CD4-positive, CD25-positive, alpha-beta regulatory T cell (primary cell): ENCODE measurements at regions not wholly inside any gene's neighbourhood (a gene's known extent, or its start where the extent isn't known, plus 50 kb on each side); places are given as distances from the start of the nearest gene placed in this dataset.

ENCODE experiments used
- ATAC-seq, 2 donors: fragments of 150-1000 bp; cut with Tn5 transposase; one replicate each; pipeline ENCODE4 v1.10.0; 2021; ENCODE audit warnings: low read depth in 2 of 2, moderate number of reproducible peaks in 2 of 2, moderate library complexity in 1 of 2
- DNase-seq, 3 donors: peaks; one replicate each; pipeline versions ENCODE4 v3.0.0 to v3.0.0-alpha.2; 2012 to 2022; ENCODE audit warnings: mixed read lengths in 1 of 3
- H3K27ac ChIP-seq: one replicate; pipeline ENCODE4 v1.7.0; 2013; ENCODE audit warnings: mild to moderate bottlenecking, low read length; ENCODE audit not compliant: insufficient read depth, poor library complexity, severe bottlenecking
- H3K27me3 ChIP-seq: one replicate; pipeline ENCODE4 v1.7.0; 2013; ENCODE audit warnings: low read length; ENCODE audit not compliant: control insufficient read depth, insufficient read depth
- H3K36me3 ChIP-seq: one replicate; pipeline ENCODE4 v1.7.0; 2013; ENCODE audit warnings: mild to moderate bottlenecking, low read length, moderate library complexity; ENCODE audit not compliant: control insufficient read depth, insufficient read depth
- H3K4me1 ChIP-seq: 2 replicates; pipeline ENCODE4 v1.7.0; 2013; ENCODE audit warnings: mild to moderate bottlenecking, low read length; ENCODE audit not compliant: insufficient read depth, control insufficient read depth, poor library complexity, severe bottlenecking
- H3K4me3 ChIP-seq: one replicate; pipeline ENCODE4 v1.7.0; 2013; ENCODE audit warnings: low read depth, mild to moderate bottlenecking, low read length, moderate library complexity
- H3K9me3 ChIP-seq, 2 experiments: 1 replicate in 1 of 2; 2 replicates in 1 of 2; pipeline ENCODE4 v1.7.0; 2013; ENCODE audit warnings: low read length in 2 of 2, mild to moderate bottlenecking in 1 of 2, moderate library complexity in 1 of 2; ENCODE audit not compliant: control insufficient read depth in 2 of 2
- H3K27ac Mint-ChIP-seq, 3 donors: one replicate each; pipeline ENCODE4 v1.8.0; 2020 to 2022; ENCODE audit warnings: mild to moderate bottlenecking in 3 of 3, mixed read lengths in 3 of 3, moderate library complexity in 2 of 3
- H3K27me3 Mint-ChIP-seq: one replicate; pipeline ENCODE4 v1.8.0; 2022; ENCODE audit warnings: mild to moderate bottlenecking, mixed read lengths
- H3K36me3 Mint-ChIP-seq: one replicate; pipeline ENCODE4 v1.8.0; 2020; ENCODE audit warnings: mixed read lengths
- H3K4me1 Mint-ChIP-seq, 4 donors: one replicate each; pipeline ENCODE4 v1.8.0; 2020 to 2022; ENCODE audit warnings: mixed read lengths in 4 of 4, mild to moderate bottlenecking in 1 of 4
- H3K4me3 Mint-ChIP-seq, 4 donors: one replicate each; pipeline ENCODE4 v1.8.0; 2020 to 2022; ENCODE audit warnings: mild to moderate bottlenecking in 4 of 4, mixed read lengths in 4 of 4, moderate library complexity in 3 of 4
- H3K9me3 Mint-ChIP-seq, 7 donors: one replicate each; pipeline ENCODE4 v1.8.0; 2020 to 2022; ENCODE audit warnings: mixed read lengths in 7 of 7, mild to moderate bottlenecking in 3 of 7, moderate library complexity in 2 of 7

DNA sequence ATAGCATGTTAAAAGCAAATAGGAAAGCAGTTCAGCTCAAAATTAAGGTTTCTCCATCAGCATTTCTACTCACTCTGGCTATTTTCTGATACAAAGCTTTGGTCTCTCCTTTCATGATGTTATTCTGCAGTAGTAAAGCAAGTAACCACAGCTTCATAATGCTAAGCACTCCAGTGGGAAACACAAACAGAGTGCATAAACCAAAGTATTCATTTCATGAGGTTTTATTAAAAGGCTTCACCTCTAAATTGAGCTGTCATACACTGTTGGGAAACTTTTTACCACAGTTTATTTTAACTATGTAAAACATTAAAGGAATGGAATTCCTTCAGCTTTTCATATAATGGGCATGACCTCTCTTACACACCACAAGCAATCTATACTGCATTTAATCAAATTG lies 157.9 kb upstream of the LMO3 start:
- Mint-ChIP-seq H3K4me3 (no peak overlapping the region), H3K27ac (no peak overlapping the region), H3K4me1 (peaks cover 0 to 5% (median 0%) of the 10 kb centered on the region in 4 donors), H3K27me3 (no peaks in the 10 kb centered on the region), H3K9me3 (peaks cover 1 to 24% (median 5%) of the 10 kb centered on the region in 7 donors), H3K36me3 (no peaks in the 10 kb centered on the region)
- Histone ChIP-seq H3K9me3 (no peaks in the 10 kb centered on the region), H3K27me3 (no peaks in the 10 kb centered on the region), H3K27ac (no peak overlapping the region), H3K4me3 (no peak overlapping the region), H3K4me1 (no peaks in the 10 kb centered on the region), H3K36me3 (no peaks in the 10 kb centered on the region)
- DNase-seq (no peak), ATAC-seq (no peak)

DNA sequence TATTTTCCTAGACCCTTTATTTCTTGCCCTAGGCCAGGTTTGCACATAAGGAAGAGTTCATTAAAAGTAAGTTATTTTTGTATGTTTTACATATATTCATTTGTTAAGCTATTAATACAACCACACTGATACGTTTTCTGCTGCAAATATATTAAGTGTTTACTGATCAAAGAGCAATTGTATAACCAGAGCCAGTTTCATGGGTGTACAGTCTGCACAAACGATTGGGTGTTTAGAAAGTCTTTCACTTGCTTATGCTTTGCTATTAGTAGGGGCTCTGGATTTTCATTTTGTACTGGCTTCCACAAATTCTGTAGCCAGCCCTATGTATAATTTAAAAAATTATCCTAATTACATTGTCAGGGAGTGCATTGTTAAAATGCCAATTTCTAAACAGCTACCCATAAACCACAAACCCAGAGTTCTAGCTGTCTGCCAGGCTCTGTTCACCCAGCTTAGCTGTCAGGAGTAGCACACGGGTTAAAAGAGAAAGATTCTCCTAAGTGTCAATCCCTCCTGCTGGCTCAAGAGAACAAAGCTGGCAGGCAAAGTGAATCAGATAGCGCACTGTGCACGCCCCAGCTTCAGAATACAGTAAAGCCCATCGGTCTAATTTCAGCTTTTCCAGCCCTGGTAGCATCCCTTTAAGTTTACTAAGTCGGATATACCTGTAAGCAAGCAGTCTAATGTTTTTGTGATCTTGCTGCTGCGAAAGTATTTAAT lies 151.0 kb upstream of the LMO3 start:
- ATAC-seq (no peak), DNase-seq (no peak)
- Mint-ChIP-seq H3K36me3 (no peaks in the 10 kb centered on the region), H3K27me3 (no peaks in the 10 kb centered on the region), H3K9me3 (peaks cover 0 to 25% (median 5%) of the 10 kb centered on the region in 7 donors), H3K27ac (no peak overlapping the region), H3K4me3 (no peak overlapping the region), H3K4me1 (no peaks in the 10 kb centered on the region)
- no peak overlapping the region for H3K4me3 ChIP-seq
- H3K9me3 ChIP-seq, result no peaks in the 10 kb centered on the region
- no peaks in the 10 kb centered on the region for H3K4me1 ChIP-seq
- no peaks in the 10 kb centered on the region for H3K27me3 ChIP-seq
- no peak overlapping the region for H3K27ac ChIP-seq
- H3K36me3 ChIP-seq, result no peaks in the 10 kb centered on the region

DNA sequence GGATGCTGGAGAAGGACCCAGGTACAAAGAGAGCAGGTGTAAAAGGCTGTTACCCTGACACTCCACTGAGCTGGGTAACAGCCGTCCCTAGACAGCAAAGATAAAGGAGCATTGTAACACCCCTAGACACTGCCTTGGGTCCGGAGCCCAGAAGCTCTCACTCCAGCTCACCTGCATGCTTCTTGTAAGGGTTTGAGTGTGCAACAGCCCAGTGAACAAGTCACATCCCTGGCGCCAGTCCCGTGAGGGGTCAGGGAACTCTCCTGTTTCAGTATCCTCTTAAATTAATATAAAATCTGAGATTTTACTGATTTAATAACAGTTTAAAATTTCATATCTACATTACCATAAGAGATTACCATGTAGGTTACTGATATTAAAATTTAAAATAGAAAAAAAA lies 124.8 kb upstream of the LMO3 start:
- H3K4me1 ChIP-seq, result no peaks in the 10 kb centered on the region
- H3K9me3 ChIP-seq, result no peaks in the 10 kb centered on the region
- Mint-ChIP-seq H3K27me3 (no peaks in the 10 kb centered on the region), H3K36me3 (no peaks in the 10 kb centered on the region), H3K4me1 (no peaks in the 10 kb centered on the region), H3K4me3 (no peak overlapping the region), H3K9me3 (peaks cover 0 to 12% (median 5%) of the 10 kb centered on the region in 7 donors), H3K27ac (no peak overlapping the region)
- H3K4me3 ChIP-seq, result no peak overlapping the region
- ATAC-seq (no peak), DNase-seq (no peak)
- no peaks in the 10 kb centered on the region for H3K36me3 ChIP-seq
- no peak overlapping the region for H3K27ac ChIP-seq
- H3K27me3 ChIP-seq, result no peaks in the 10 kb centered on the region

DNA sequence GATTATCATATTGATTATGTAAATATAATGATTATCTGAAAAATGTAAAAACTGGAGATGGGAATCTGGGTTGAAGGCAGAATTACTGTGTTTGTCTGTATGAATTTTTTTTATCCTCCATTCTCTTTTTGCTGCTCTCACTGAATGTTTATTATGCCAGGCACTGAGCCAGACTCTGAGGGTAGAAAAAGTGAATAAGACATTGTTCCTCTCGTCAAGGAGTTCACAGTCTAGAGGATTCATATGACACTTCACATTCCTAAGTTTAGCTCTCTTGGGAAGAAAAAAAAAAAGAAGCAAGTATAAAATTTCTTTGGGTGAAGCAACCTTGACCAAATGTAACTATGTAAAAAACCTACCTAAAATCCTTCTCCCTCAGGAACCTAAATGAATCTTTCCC lies 120.9 kb upstream of the LMO3 start:
- H3K27ac Mint-ChIP-seq, result peak overlapping the region in 1 of 3 donors; percentile 35
- no peak for ATAC-seq
- Histone ChIP-seq H3K27ac (no peak overlapping the region), H3K4me3 (no peak overlapping the region), H3K36me3 (no peaks in the 10 kb centered on the region), H3K4me1 (no peaks in the 10 kb centered on the region), H3K27me3 (no peaks in the 10 kb centered on the region), H3K9me3 (no peaks in the 10 kb centered on the region)
- DNase-seq, result no peak
- no peaks in the 10 kb centered on the region for H3K4me1 Mint-ChIP-seq
- H3K27me3 Mint-ChIP-seq, result no peaks in the 10 kb centered on the region
- H3K36me3 Mint-ChIP-seq, result no peaks in the 10 kb centered on the region
- no peak overlapping the region for H3K4me3 Mint-ChIP-seq
- peaks cover 0 to 7% (median 3%) of the 10 kb centered on the region in 7 donors for H3K9me3 Mint-ChIP-seq

DNA sequence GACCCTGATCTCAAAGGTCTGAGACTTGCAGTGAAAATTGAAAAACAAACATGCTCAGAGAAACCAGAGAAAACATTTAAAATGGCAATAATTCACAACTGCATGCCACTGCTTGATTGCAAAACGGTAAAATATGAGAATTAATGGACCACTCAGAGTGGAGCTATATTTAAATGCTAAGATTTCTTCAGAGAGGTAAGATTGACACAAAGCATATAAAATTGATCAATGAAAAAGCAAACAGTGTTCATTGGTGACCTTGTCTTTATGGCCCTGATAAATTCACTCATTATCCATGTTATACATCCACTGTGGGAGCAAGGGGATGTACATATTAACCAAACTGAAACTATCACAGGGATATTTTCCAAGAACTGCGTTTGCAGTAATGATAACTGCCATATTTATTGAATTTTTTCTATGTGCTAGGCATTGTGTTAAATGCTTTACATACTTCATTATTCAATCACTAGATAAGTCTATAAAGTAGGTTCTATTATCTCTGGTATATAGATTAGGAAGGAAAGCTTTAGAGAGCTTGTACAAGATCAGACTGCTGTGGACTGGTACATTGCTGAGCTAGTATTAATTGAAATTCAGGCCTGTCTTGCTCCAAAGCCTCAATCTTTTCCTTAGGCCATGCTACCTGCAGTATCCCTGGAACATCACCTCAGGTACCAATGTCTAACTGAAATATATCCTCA lies 113.9 kb upstream of the LMO3 start:
- Histone ChIP-seq H3K27me3 (no peaks in the 10 kb centered on the region), H3K9me3 (no peaks in the 10 kb centered on the region), H3K4me3 (no peak overlapping the region), H3K27ac (no peak overlapping the region), H3K4me1 (no peaks in the 10 kb centered on the region), H3K36me3 (no peaks in the 10 kb centered on the region)
- DNase-seq, result no peak
- no peak overlapping the region for H3K4me3 Mint-ChIP-seq
- H3K9me3 Mint-ChIP-seq, result peaks cover 0 to 6% (median 3%) of the 10 kb centered on the region in 7 donors
- no peak for ATAC-seq
- no peaks in the 10 kb centered on the region for H3K36me3 Mint-ChIP-seq
- no peaks in the 10 kb centered on the region for H3K4me1 Mint-ChIP-seq
- H3K27me3 Mint-ChIP-seq, result no peaks in the 10 kb centered on the region
- no peak overlapping the region for H3K27ac Mint-ChIP-seq

DNA sequence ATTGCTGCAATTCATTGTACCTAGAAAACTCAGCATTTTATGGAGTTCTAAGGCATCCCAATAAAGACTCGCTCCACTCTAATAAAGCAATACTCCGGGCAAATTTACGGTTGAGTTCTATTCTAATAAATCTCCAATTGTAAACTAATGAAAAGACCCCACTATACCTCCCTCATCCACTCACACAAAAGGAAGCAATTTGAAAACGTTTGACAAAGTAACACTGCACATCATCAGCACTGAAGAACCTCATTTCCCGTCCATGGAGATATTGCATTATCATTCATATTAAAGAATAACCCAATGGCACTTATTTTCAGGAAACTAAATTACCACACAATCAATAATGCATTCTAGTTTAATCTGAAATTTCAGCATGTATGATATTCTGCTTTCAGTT lies 111.0 kb upstream of the LMO3 start:
- no peaks in the 10 kb centered on the region for H3K27me3 Mint-ChIP-seq
- no peaks in the 10 kb centered on the region for H3K4me1 Mint-ChIP-seq
- Histone ChIP-seq H3K27ac (no peak overlapping the region), H3K4me1 (no peaks in the 10 kb centered on the region), H3K4me3 (no peak overlapping the region), H3K9me3 (peaks cover 0 to 2% of the 10 kb centered on the region in 2 experiments), H3K36me3 (no peaks in the 10 kb centered on the region), H3K27me3 (no peaks in the 10 kb centered on the region)
- no peak overlapping the region for H3K27ac Mint-ChIP-seq
- no peaks in the 10 kb centered on the region for H3K36me3 Mint-ChIP-seq
- no peak for ATAC-seq
- no peak overlapping the region for H3K4me3 Mint-ChIP-seq
- no peak for DNase-seq
- peaks cover 0 to 10% (median 3%) of the 10 kb centered on the region in 7 donors for H3K9me3 Mint-ChIP-seq

DNA sequence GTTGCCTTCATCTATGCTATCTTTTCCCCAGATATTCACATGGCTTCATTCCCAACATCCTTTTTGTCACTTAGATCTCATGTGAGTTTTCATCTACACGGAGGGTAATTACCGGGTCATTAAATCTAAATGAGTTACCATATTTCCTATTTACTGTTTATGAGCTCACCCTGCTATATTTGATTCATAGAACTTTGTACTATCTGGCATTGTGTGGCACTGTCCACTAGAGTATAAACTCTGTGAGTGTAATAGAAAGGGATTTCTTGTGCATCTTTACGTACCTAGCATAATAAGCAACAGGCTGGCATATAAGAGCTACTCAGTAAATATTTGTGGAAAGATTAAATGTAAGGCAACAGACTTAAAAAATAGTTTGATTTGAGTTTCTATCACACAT lies 86.1 kb upstream of the LMO3 start:
- Mint-ChIP-seq H3K27me3 (no peaks in the 10 kb centered on the region), H3K9me3 (peaks cover 2 to 19% (median 7%) of the 10 kb centered on the region in 7 donors), H3K4me1 (no peaks in the 10 kb centered on the region), H3K36me3 (no peaks in the 10 kb centered on the region), H3K27ac (no peak overlapping the region), H3K4me3 (no peak overlapping the region)
- no peak overlapping the region for H3K4me3 ChIP-seq
- DNase-seq (no peak), ATAC-seq (no peak)
- no peaks in the 10 kb centered on the region for H3K4me1 ChIP-seq
- H3K27ac ChIP-seq, result no peak overlapping the region
- no peaks in the 10 kb centered on the region for H3K27me3 ChIP-seq
- H3K36me3 ChIP-seq, result no peaks in the 10 kb centered on the region
- peaks cover 1 to 3% of the 10 kb centered on the region in 2 experiments for H3K9me3 ChIP-seq

DNA sequence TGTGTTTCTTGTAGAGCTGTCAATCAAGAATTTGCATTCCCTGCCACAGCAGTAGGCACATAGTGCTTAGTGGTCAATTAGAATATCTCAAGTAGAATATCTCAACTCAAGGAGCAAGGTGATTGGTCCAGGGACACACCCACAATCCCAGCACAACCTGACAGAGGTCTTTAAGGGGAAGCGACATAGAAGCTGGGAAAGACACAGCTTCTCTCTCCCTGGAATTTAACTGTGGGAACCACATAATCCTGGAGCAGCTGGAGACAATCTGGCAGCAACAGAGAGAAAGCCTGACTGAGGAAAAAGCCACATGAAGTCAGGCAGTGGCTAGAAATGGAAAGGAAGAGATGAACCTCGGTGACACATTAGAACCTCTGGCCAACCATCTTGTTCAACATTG lies 85.7 kb upstream of the LMO3 start:
- DNase-seq (no peak), ATAC-seq (no peak)
- Histone ChIP-seq H3K4me1 (no peaks in the 10 kb centered on the region), H3K9me3 (peaks cover 1 to 3% of the 10 kb centered on the region in 2 experiments), H3K27me3 (no peaks in the 10 kb centered on the region), H3K36me3 (no peaks in the 10 kb centered on the region), H3K27ac (no peak overlapping the region), H3K4me3 (no peak overlapping the region)
- Mint-ChIP-seq H3K9me3 (peaks cover under 1 to 19% (median 6%) of the 10 kb centered on the region in 7 donors), H3K27me3 (no peaks in the 10 kb centered on the region), H3K4me1 (no peaks in the 10 kb centered on the region), H3K36me3 (no peaks in the 10 kb centered on the region), H3K27ac (no peak overlapping the region), H3K4me3 (no peak overlapping the region)
